GM23338 (cell line): ENCODE measurements at regions not wholly inside any gene's neighbourhood (a gene's known extent, or its start where the extent isn't known, plus 50 kb on each side); places are given as distances from the start of the nearest gene placed in this dataset.

ENCODE experiments used
- ATAC-seq: fragments of 200-7000 bp; cut with Tn5 transposase; 3 replicates; pipeline ENCODE4 v1.9.1; 2020
- DNase-seq: peaks from one replicate; pipeline ENCODE4 v3.0.0-alpha.2; 2015; ENCODE audit warnings: low spot score
- H2AFZ ChIP-seq: fragments of 200-600 bp; sonication (generic); 2 replicates; pipeline ENCODE4 v1.8.0; 2016; ENCODE audit warnings: antibody characterized with exemption, mild to moderate bottlenecking, moderate library complexity
- H3F3A ChIP-seq: fragments of 200-600 bp; sonication (generic); replicated peaks from 2 replicates; pipeline ENCODE4 v1.8.0; 2017; ENCODE audit warnings: antibody characterized with exemption, mixed run types, low read depth
- H3K27ac ChIP-seq: fragments of 200-600 bp; sonication (generic); 2 replicates; pipeline ENCODE4 v1.6.1; 2016; ENCODE audit warnings: low read depth
- H3K27me3 ChIP-seq: fragments of 200-600 bp; sonication (generic); 2 replicates; pipeline ENCODE4 v1.8.0; 2016; ENCODE audit warnings: mild to moderate bottlenecking, mixed run types, moderate library complexity; ENCODE audit not compliant: insufficient read depth
- H3K36me3 ChIP-seq: fragments of 200-600 bp; sonication (generic); 2 replicates; pipeline ENCODE4 v1.8.0; 2016; ENCODE audit warnings: mild to moderate bottlenecking; ENCODE audit not compliant: insufficient read depth
- H3K4me1 ChIP-seq: fragments of 200-600 bp; sonication (generic); 2 replicates; pipeline ENCODE4 v1.8.0; 2016; ENCODE audit warnings: mild to moderate bottlenecking, moderate library complexity; ENCODE audit not compliant: insufficient read depth
- H3K4me2 ChIP-seq: fragments of 200-600 bp; sonication (generic); 2 replicates; pipeline ENCODE4 v1.7.1; 2017; ENCODE audit warnings: mixed run types
- H3K4me3 ChIP-seq: fragments of 200-600 bp; sonication (generic); 2 replicates; pipeline ENCODE4 v1.6.1; 2016; ENCODE audit warnings: mixed run types
- H3K79me2 ChIP-seq: fragments of 200-600 bp; sonication (generic); replicated peaks from 2 replicates; pipeline ENCODE4 v1.8.0; 2017; ENCODE audit warnings: mild to moderate bottlenecking; ENCODE audit not compliant: insufficient read depth
- H3K9me2 ChIP-seq: fragments of 200-600 bp; sonication (generic); 2 replicates; pipeline ENCODE4 v1.8.0; 2017; ENCODE audit not compliant: insufficient read depth
- H4K20me1 ChIP-seq: fragments of 200-600 bp; sonication (generic); replicated peaks from 2 replicates; pipeline ENCODE4 v1.8.0; 2017; ENCODE audit warnings: mild to moderate bottlenecking; ENCODE audit not compliant: insufficient read depth
- H3K27ac Mint-ChIP-seq: 2 replicates; pipeline ENCODE4 v1.8.0; 2020; ENCODE audit warnings: inconsistent platforms, mild to moderate bottlenecking, moderate library complexity, mixed read lengths
- H3K27me3 Mint-ChIP-seq: 3 replicates; pipeline ENCODE4 v1.8.0; 2022; ENCODE audit warnings: low read depth, mild to moderate bottlenecking, moderate library complexity, mixed read lengths, inconsistent platforms; ENCODE audit not compliant: insufficient read depth, poor library complexity
- H3K36me3 Mint-ChIP-seq: 3 replicates; pipeline ENCODE4 v1.8.0; 2021; ENCODE audit warnings: low read depth, mild to moderate bottlenecking, inconsistent platforms, moderate library complexity, mixed read lengths
- H3K4me1 Mint-ChIP-seq: 3 replicates; pipeline ENCODE4 v1.8.0; 2020; ENCODE audit warnings: mild to moderate bottlenecking, inconsistent platforms, mixed read lengths
- H3K4me3 Mint-ChIP-seq: 3 replicates; pipeline ENCODE4 v1.8.0; 2021; ENCODE audit warnings: moderate library complexity, mild to moderate bottlenecking, inconsistent platforms, mixed read lengths
- H3K9me3 Mint-ChIP-seq: 3 replicates; pipeline ENCODE4 v1.8.0; 2020; ENCODE audit warnings: moderate library complexity, mild to moderate bottlenecking, inconsistent platforms, mixed read lengths
- CREB1 ChIP-seq: fragments of 250-450 bp; sonication (Bioruptor Pico); IDR thresholded peaks from 2 replicates; pipeline ENCODE4 v1.5.0; 2020; ENCODE audit warnings: low read depth, mild to moderate bottlenecking, moderate library complexity
- CTCF ChIP-seq, 2 experiments: fragments of 200-600 bp in 1 of 2; sonication (generic) in 1 of 2; conservative IDR thresholded peaks; 2 replicates each; pipeline versions ENCODE4 v1.5.1 to v1.6.1; 2016 to 2017; ENCODE audit warnings: antibody characterized with exemption in 2 of 2, low read depth in 2 of 2, mild to moderate bottlenecking in 2 of 2, moderate library complexity in 1 of 2
- ETS1 ChIP-seq: IDR thresholded peaks from 2 replicates; pipeline ENCODE4 v1.6.1; 2016; ENCODE audit warnings: antibody characterized with exemption
- EZH2 ChIP-seq: fragments of 200-600 bp; sonication (generic); IDR thresholded peaks from one replicate; pipeline ENCODE4 v1.8.0; 2017; ENCODE audit warnings: antibody characterized with exemption, mild to moderate bottlenecking, low read depth; ENCODE audit not compliant: unreplicated experiment
- NANOG ChIP-seq: IDR thresholded peaks from 2 replicates; pipeline ENCODE4 v1.6.1; 2016; ENCODE audit warnings: antibody characterized with exemption, borderline replicate concordance
- STAT1 ChIP-seq: IDR thresholded peaks from one replicate; pipeline ENCODE4 v1.6.1; 2016; ENCODE audit warnings: antibody characterized with exemption; ENCODE audit not compliant: unreplicated experiment
- ZNF331 ChIP-seq: fragments of 250-450 bp; sonication (Bioruptor Pico); IDR thresholded peaks from 2 replicates; pipeline ENCODE4 v1.5.0; 2020; ENCODE audit warnings: low read depth, mild to moderate bottlenecking, moderate library complexity
- ZNF462 ChIP-seq: fragments of 250-450 bp; sonication (Bioruptor Pico); IDR thresholded peaks from 2 replicates; pipeline ENCODE4 v1.5.0; 2020; ENCODE audit warnings: mild to moderate bottlenecking, moderate library complexity

- no peak for TF ChIP-seq ZNF462 (CRISPR knock-in tag)
Measured at GRCh38 chr3:127458696-127459604, 131.6 kb downstream of the TPRA1 start (continued).

- H3K4me2 ChIP-seq = peak overlapping the region; percentile 95; the same call in 1 of the 2 replicates
- H4K20me1 ChIP-seq = peaks cover 1% of the 10 kb centered on the region; the same call in 1 of the 2 replicates
- no peaks in the 10 kb centered on the region for H3K79me2 ChIP-seq
- no peaks in the 10 kb centered on the region for H3F3A ChIP-seq
- peaks cover 11% of the 10 kb centered on the region for H3K4me1 Mint-ChIP-seq
- no peak overlapping the region for H3K27ac ChIP-seq
- H3K4me1 ChIP-seq = peaks cover 13% of the 10 kb centered on the region
- H3K27me3 ChIP-seq = peaks cover 43% of the 10 kb centered on the region
- peak overlapping the region; percentile 87; the same call in 1 of the 2 replicates for H3K4me3 ChIP-seq
- no peak overlapping the region for H3K27ac Mint-ChIP-seq
- ATAC-seq (no peak), DNase-seq (no peak)
- H3K9me2 ChIP-seq = no peaks in the 10 kb centered on the region
- H3K27me3 Mint-ChIP-seq = peaks cover 46% of the 10 kb centered on the region
- H2AFZ ChIP-seq = no peak overlapping the region
- H3K4me3 Mint-ChIP-seq = peak overlapping the region; percentile 75; the same call in 2 of the 3 replicates
- no peaks in the 10 kb centered on the region; the same call in 2 of the 3 replicates for H3K36me3 Mint-ChIP-seq
- no peaks in the 10 kb centered on the region for H3K9me3 Mint-ChIP-seq
- no peaks in the 10 kb centered on the region for H3K36me3 ChIP-seq
- TF ChIP-seq ETS1 (no peak), EZH2 (no peak), CREB1 (no peak), CTCF (conservative IDR thresholded peaks at IDR 0.05; ENCODE audit: low read depth in 2 of 2) (no peak), NANOG (no peak), ZNF331 (CRISPR knock-in tag) (no peak), STAT1 (no peak)
Measured at GRCh38 chr3:127457546-127458145, 132.9 kb downstream of the TPRA1 start.
